NB4 (cell line): ENCODE measurements at regions not wholly inside any gene's neighbourhood (a gene's known extent, or its start where the extent isn't known, plus 50 kb on each side); places are given as distances from the start of the nearest gene placed in this dataset.

Experiments
- MYC ChIP-seq: IDR thresholded peaks from 2 replicates; pipeline ENCODE4 v1.6.1; 2011; ENCODE audit warnings: low read depth, low read length
- POLR2A ChIP-seq: IDR thresholded peaks from 2 replicates; pipeline ENCODE4 v1.6.1; 2011; ENCODE audit warnings: mild to moderate bottlenecking; ENCODE audit not compliant: insufficient read length; ENCODE audit errors: extremely low read depth
- TF ChIP-seq, protein P1 (sequence below): IDR thresholded peaks from one replicate; pipeline ENCODE4 v1.5.1; 2012; ENCODE audit warnings: low read depth, low read length
- TF ChIP-seq, protein P2 (sequence below): IDR thresholded peaks from 2 replicates; pipeline ENCODE4 v1.6.1; 2011; ENCODE audit warnings: low read depth, low read length

DNA sequence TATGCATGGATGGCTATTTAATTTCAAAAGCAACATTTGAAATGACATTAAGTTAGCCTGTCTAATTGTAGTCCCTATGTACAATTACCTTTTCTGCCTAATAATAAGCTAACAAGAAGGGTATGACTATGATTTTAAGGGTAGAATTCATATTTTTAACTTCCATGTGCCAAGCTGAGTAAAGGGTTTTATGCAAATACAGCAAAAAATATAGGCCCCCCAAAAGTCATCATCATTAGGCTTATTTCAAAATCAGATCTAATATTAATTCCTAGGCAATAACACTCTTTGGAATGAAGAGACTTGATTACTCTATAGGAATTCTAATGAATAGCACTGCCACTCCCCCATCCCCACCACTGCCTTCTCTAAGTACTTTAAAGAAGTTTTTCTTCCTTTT, 155.9 kb upstream of the DYNLRB2 start:
- TF ChIP-seq, protein P1, sequence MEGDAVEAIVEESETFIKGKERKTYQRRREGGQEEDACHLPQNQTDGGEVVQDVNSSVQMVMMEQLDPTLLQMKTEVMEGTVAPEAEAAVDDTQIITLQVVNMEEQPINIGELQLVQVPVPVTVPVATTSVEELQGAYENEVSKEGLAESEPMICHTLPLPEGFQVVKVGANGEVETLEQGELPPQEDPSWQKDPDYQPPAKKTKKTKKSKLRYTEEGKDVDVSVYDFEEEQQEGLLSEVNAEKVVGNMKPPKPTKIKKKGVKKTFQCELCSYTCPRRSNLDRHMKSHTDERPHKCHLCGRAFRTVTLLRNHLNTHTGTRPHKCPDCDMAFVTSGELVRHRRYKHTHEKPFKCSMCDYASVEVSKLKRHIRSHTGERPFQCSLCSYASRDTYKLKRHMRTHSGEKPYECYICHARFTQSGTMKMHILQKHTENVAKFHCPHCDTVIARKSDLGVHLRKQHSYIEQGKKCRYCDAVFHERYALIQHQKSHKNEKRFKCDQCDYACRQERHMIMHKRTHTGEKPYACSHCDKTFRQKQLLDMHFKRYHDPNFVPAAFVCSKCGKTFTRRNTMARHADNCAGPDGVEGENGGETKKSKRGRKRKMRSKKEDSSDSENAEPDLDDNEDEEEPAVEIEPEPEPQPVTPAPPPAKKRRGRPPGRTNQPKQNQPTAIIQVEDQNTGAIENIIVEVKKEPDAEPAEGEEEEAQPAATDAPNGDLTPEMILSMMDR, result no peak
- no peak for TF ChIP-seq POLR2A
- TF ChIP-seq, protein P2, sequence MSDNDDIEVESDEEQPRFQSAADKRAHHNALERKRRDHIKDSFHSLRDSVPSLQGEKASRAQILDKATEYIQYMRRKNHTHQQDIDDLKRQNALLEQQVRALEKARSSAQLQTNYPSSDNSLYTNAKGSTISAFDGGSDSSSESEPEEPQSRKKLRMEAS, result no peak
- no peak for TF ChIP-seq MYC
